ENCODE measurements at regions not wholly inside any gene's neighbourhood (a gene's known extent, or its start where the extent isn't known, plus 50 kb on each side); places are given as distances from the start of the nearest gene placed in this dataset.

DNA sequence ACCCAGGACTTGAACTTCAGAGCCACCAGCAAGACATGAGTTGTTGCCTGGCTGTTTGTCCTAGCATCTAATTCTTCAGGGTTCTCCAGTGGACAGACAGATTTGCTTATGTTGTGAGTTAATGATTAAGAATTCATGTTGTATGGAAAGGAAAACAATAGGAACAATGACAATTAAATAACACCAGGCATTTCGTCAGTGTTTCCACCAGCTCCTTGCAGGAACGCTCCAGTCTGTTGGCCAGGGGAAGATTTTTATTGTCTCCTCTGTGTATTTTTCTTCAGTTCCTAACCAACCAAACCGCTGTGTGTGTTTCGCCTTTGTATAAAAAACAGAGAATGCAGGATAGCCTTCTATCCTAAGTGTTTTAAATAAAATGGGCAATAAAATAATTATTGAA, 64.4 kb upstream of the PTGFR start:
- no peaks in the 10 kb centered on the region for H3K27me3 ChIP-seq
- intact Hi-C loops (cut with DNase I; ENCODE audit: low total_unique reads), result no loop called here
- H3K9me3 ChIP-seq, result no peaks in the 10 kb centered on the region
- TF ChIP-seq, protein P1, sequence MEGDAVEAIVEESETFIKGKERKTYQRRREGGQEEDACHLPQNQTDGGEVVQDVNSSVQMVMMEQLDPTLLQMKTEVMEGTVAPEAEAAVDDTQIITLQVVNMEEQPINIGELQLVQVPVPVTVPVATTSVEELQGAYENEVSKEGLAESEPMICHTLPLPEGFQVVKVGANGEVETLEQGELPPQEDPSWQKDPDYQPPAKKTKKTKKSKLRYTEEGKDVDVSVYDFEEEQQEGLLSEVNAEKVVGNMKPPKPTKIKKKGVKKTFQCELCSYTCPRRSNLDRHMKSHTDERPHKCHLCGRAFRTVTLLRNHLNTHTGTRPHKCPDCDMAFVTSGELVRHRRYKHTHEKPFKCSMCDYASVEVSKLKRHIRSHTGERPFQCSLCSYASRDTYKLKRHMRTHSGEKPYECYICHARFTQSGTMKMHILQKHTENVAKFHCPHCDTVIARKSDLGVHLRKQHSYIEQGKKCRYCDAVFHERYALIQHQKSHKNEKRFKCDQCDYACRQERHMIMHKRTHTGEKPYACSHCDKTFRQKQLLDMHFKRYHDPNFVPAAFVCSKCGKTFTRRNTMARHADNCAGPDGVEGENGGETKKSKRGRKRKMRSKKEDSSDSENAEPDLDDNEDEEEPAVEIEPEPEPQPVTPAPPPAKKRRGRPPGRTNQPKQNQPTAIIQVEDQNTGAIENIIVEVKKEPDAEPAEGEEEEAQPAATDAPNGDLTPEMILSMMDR (IDR thresholded peaks at IDR 0.05), result no peak
- H3K36me3 ChIP-seq, result no peaks in the 10 kb centered on the region
- no peak overlapping the region for H3K27ac ChIP-seq
- H3K4me1 ChIP-seq, result no peaks in the 10 kb centered on the region
- no peak overlapping the region for H3K4me3 ChIP-seq
- no peak for DNase-seq

DNA sequence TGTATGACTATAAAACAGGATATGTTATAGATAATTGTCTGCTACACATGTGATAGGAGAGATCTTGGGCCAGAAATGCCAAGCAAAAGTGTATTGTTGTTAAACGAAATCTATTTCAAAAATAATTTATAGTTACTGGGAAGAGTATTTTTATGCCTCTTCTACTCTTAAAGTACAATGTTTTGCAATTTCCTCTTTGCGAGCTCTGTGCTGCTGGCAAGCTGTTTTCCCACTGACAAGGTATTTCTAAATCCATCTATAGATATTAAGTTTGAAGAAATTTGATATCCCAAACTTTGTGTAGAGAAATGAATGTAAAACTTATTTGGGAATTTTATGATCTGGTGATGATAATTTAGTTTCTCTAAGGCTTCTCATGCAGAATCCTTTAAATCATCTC, 63.3 kb upstream of the PTGFR start:
- no peaks in the 10 kb centered on the region for H3K36me3 ChIP-seq
- no peak overlapping the region for H3K27ac ChIP-seq
- H3K9me3 ChIP-seq, result no peaks in the 10 kb centered on the region
- no peaks in the 10 kb centered on the region for H3K27me3 ChIP-seq
- H3K4me3 ChIP-seq, result no peak overlapping the region
- no peaks in the 10 kb centered on the region for H3K4me1 ChIP-seq
- DNase-seq, result no peak
- TF ChIP-seq, protein P1 (IDR thresholded peaks at IDR 0.05), result no peak
- intact Hi-C loops (cut with DNase I; ENCODE audit: low total_unique reads), result no loop called here

DNA sequence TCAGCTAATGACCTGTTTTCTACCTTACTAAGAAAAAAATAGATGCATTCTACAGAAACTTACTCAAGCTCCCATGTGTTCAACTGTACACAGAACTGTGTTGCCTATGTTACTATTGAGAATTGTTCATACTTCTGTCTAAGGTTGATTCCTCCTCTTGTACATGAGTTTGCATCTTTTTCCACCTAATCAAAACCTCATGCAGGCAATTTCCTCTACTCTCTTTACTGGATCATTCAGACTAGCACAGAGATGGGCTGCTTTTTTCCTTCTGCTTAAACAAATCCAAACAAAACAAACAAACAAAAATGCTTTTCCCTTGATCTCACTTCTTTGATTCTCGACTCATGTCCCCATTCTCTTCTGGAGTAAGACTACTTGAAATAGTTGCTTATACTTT, 58.8 kb upstream of the PTGFR start:
- DNase-seq, result no peak
- Histone ChIP-seq H3K27ac (no peak overlapping the region), H3K36me3 (no peaks in the 10 kb centered on the region), H3K4me3 (no peak overlapping the region), H3K4me1 (no peaks in the 10 kb centered on the region), H3K27me3 (no peaks in the 10 kb centered on the region), H3K9me3 (no peaks in the 10 kb centered on the region)
- TF ChIP-seq, protein P1 (IDR thresholded peaks at IDR 0.05), result no peak
- intact Hi-C loops (cut with DNase I; ENCODE audit: low total_unique reads), result no loop called here

DNA sequence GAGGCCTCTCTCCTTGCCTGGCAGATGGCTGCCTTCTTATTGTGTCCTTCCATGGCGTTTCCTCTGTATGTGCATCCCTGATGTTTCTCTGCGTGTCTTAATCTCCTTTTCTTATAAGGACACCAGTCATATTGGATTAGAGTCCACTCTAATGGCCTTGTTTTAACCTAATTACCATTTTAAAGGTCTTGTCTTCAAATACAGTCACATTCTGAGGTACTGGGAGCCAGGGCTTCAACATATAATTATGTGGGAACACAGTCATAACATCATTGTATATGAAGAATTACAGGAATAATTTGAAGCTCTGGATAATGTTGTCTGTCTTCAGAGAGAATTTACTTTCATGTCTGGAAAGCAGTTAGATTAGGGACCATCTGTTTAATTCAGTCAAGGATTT, 56.4 kb upstream of the PTGFR start:
- Histone ChIP-seq H3K27ac (no peak overlapping the region), H3K4me3 (no peak overlapping the region), H3K9me3 (no peaks in the 10 kb centered on the region), H3K36me3 (no peaks in the 10 kb centered on the region), H3K4me1 (no peaks in the 10 kb centered on the region), H3K27me3 (no peaks in the 10 kb centered on the region)
- intact Hi-C loops (cut with DNase I; ENCODE audit: low total_unique reads), result no loop called here
- TF ChIP-seq, protein P1 (IDR thresholded peaks at IDR 0.05), result no peak
- DNase-seq, result no peak

DNA sequence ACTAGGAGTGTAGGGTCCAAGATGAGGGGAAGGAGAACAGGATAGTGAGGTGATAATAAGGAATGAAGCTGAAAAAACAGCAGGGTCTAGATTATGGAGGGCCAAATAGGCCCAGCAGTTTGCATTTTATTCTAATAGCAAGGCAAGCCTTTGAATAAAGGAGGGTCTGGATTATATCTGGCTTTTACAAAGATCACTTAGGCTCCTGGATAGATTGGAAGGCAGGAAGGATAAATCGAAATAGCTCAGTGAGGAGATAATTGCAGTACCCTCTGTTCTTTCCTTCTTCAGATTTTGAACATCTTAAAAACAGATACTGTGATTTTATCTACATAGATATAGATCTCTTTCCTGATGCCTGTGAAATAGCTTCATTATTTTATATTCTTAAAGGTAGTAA, 53.8 kb upstream of the PTGFR start:
- Histone ChIP-seq H3K36me3 (no peaks in the 10 kb centered on the region), H3K4me1 (no peaks in the 10 kb centered on the region), H3K27me3 (no peaks in the 10 kb centered on the region), H3K27ac (no peak overlapping the region), H3K4me3 (no peak overlapping the region), H3K9me3 (no peaks in the 10 kb centered on the region)
- TF ChIP-seq, protein P1 (IDR thresholded peaks at IDR 0.05), result no peak
- intact Hi-C loops (cut with DNase I; ENCODE audit: low total_unique reads), result no loop called here
- DNase-seq, result no peak

DNA sequence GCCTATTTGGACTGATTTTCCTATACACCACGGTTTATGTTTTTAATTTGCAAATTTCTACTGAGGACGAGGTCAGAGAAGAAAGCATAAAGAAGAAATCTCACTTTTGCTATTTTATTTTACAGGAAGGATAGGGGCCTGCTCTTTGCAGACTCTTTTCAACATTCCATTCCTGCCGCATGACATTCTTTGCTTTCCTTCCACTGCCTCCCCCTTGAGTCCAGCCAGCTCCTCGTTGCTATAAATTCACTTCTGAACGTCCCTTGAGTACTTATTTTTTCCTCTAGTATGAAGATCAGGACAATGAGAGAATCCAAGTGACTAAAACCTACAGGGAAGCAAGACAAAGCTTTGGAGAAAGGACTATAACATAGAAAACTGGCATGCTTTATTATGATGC, 53.4 kb upstream of the PTGFR start:
- Histone ChIP-seq H3K27ac (no peak overlapping the region), H3K9me3 (no peaks in the 10 kb centered on the region), H3K36me3 (no peaks in the 10 kb centered on the region), H3K27me3 (no peaks in the 10 kb centered on the region), H3K4me1 (no peaks in the 10 kb centered on the region), H3K4me3 (no peak overlapping the region)
- no peak for DNase-seq
- TF ChIP-seq, protein P1 (IDR thresholded peaks at IDR 0.05), result no peak
- intact Hi-C loops (cut with DNase I; ENCODE audit: low total_unique reads), result no loop called here
